GM12878 (cell line): ENCODE measurements at regions not wholly inside any gene's neighbourhood (a gene's known extent, or its start where the extent isn't known, plus 50 kb on each side); places are given as distances from the start of the nearest gene placed in this dataset.

ENCODE experiments used
- POLR2AphosphoS2 ChIP-seq: IDR thresholded peaks from 2 replicates; pipeline ENCODE4 v1.6.1; 2011; ENCODE audit warnings: low read depth, mild to moderate bottlenecking, low read length, improper control_type of control experiment, moderate library complexity
- TF ChIP-seq, protein P1 (sequence below), 3 experiments: IDR thresholded peaks in 2 of 3; conservative IDR thresholded peaks in 1 of 3; 2 replicates each; pipeline ENCODE4 v1.5.1; 2011; ENCODE audit warnings: low read depth in 3 of 3, low read length in 3 of 3, mild to moderate bottlenecking in 3 of 3, control low read depth in 2 of 3, moderate library complexity in 2 of 3, inconsistent platforms in 1 of 3, mixed read lengths in 1 of 3; ENCODE audit not compliant: control insufficient read depth in 2 of 3, insufficient read depth in 1 of 3; ENCODE audit errors: extremely low read depth in 1 of 3

DNA sequence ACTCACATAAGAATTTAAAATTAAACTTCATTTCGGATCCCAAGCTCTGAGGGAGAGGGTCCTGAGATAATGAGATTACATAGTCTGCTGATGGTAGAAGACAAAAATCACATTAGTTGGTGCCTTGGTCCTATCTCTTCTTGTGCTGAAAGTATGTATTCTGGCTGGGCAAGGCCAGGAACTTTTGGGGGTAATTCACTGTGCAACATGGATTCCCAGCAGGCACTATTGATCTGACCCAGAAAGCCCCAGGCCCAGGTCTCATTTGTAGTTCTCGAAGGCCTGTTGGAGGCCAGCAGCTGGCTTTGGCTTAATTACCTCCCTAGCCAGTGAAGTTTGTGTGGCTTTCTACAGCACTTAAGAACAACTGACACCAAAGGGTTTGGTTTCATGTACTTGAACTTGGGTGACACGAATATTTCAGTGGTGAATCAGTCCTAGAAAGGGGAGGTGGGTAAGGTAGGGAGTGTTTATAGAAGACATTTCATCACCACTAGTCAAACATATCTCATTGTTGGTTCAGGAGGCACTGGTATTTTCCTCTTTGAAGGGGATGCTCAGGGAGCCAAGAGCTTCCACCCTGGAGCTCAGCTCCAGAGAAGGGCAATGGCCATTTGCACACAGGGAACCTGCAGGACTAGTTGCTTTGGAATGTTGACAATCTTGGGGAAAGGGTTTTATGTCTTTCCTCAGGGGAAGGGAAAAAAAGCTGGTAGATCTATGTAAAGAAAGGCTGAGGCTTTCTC, 217.8 kb downstream of the OSR1 start:
- TF ChIP-seq, protein P1, sequence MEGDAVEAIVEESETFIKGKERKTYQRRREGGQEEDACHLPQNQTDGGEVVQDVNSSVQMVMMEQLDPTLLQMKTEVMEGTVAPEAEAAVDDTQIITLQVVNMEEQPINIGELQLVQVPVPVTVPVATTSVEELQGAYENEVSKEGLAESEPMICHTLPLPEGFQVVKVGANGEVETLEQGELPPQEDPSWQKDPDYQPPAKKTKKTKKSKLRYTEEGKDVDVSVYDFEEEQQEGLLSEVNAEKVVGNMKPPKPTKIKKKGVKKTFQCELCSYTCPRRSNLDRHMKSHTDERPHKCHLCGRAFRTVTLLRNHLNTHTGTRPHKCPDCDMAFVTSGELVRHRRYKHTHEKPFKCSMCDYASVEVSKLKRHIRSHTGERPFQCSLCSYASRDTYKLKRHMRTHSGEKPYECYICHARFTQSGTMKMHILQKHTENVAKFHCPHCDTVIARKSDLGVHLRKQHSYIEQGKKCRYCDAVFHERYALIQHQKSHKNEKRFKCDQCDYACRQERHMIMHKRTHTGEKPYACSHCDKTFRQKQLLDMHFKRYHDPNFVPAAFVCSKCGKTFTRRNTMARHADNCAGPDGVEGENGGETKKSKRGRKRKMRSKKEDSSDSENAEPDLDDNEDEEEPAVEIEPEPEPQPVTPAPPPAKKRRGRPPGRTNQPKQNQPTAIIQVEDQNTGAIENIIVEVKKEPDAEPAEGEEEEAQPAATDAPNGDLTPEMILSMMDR (IDR thresholded peaks at IDR 0.05 in 2 of 3, conservative IDR thresholded peaks at IDR 0.05 in 1 of 3; ENCODE audit: control insufficient read depth in 2 of 3, extremely low read depth in 1 of 3, insufficient read depth in 1 of 3, low read depth in 3 of 3, low read length in 3 of 3): no peak
- no peak for TF ChIP-seq POLR2AphosphoS2
